ENCODE measurements at regions not wholly inside any gene's neighbourhood (a gene's known extent, or its start where the extent isn't known, plus 50 kb on each side); places are given as distances from the start of the nearest gene placed in this dataset.

GRCh38 chrX:10076765-10077164, 80.0 kb upstream of the CLCN4 start:
- no peak for DNase-seq
- no peaks in the 10 kb centered on the region for H3K9me3 Mint-ChIP-seq
- H3K36me3 Mint-ChIP-seq (ENCODE audit: insufficient read depth) = peaks cover 2% of the 10 kb centered on the region
- H3K4me1 Mint-ChIP-seq (ENCODE audit: low read depth in 2 of 2) = peaks cover 0 to 1% of the 10 kb centered on the region in 2 donors
- no peak for ATAC-seq (replicated peaks)
- H3K4me3 Mint-ChIP-seq = no peak overlapping the region
- H3K27me3 Mint-ChIP-seq = no peaks in the 10 kb centered on the region
- no peak overlapping the region for H3K27ac Mint-ChIP-seq

GRCh38 chrX:10077425-10078188, 79.2 kb upstream of the CLCN4 start:
- Mint-ChIP-seq H3K27me3 (no peaks in the 10 kb centered on the region), H3K27ac (no peak overlapping the region), H3K9me3 (no peaks in the 10 kb centered on the region), H3K4me1 (ENCODE audit: low read depth in 2 of 2) (peaks cover under 1 to 3% of the 10 kb centered on the region in 2 donors), H3K36me3 (ENCODE audit: insufficient read depth) (peaks cover 2% of the 10 kb centered on the region), H3K4me3 (no peak overlapping the region)
- DNase-seq (no peak), ATAC-seq (replicated peaks) (peak; percentile 44)

- Mint-ChIP-seq H3K27me3 (no peaks in the 10 kb centered on the region), H3K4me3 (no peak overlapping the region), H3K4me1 (ENCODE audit: low read depth in 2 of 2) (peaks cover 4 to 10% of the 10 kb centered on the region in 2 donors), H3K9me3 (no peaks in the 10 kb centered on the region), H3K27ac (no peak overlapping the region), H3K36me3 (ENCODE audit: insufficient read depth) (peaks cover 2% of the 10 kb centered on the region)
- DNase-seq = no peak
- ATAC-seq (replicated peaks) = no peak
Measured at GRCh38 chrX:10078266-10078665, 78.5 kb upstream of the CLCN4 start.

GRCh38 chrX:10079231-10079630, 77.5 kb upstream of the CLCN4 start:
- ATAC-seq (replicated peaks) (no peak), DNase-seq (no peak)
- Mint-ChIP-seq H3K27me3 (no peaks in the 10 kb centered on the region), H3K9me3 (no peaks in the 10 kb centered on the region), H3K36me3 (ENCODE audit: insufficient read depth) (peaks cover 2% of the 10 kb centered on the region), H3K4me1 (ENCODE audit: low read depth in 2 of 2) (peaks cover 8 to 13% of the 10 kb centered on the region in 2 donors), H3K4me3 (no peak overlapping the region), H3K27ac (no peak overlapping the region)

GRCh38 chrX:10083809-10084208, 73.0 kb upstream of the CLCN4 start:
- no peaks in the 10 kb centered on the region for H3K9me3 Mint-ChIP-seq
- peak overlapping the region; percentile 90 to 96 for H3K27ac Mint-ChIP-seq
- H3K4me3 Mint-ChIP-seq = no peak overlapping the region
- peaks cover 18 to 30% of the 10 kb centered on the region in 2 donors for H3K4me1 Mint-ChIP-seq (ENCODE audit: low read depth in 2 of 2)
- DNase-seq = no peak
- no peak for ATAC-seq (replicated peaks)
- peaks cover 8% of the 10 kb centered on the region for H3K36me3 Mint-ChIP-seq (ENCODE audit: insufficient read depth)
- H3K27me3 Mint-ChIP-seq = no peaks in the 10 kb centered on the region

GRCh38 chrX:10085223-10085622, 71.6 kb upstream of the CLCN4 start:
- peaks cover 8% of the 10 kb centered on the region for H3K36me3 Mint-ChIP-seq (ENCODE audit: insufficient read depth)
- peaks cover 18 to 30% of the 10 kb centered on the region in 2 donors for H3K4me1 Mint-ChIP-seq (ENCODE audit: low read depth in 2 of 2)
- peak overlapping the region; percentile 75 to 83 for H3K27ac Mint-ChIP-seq
- DNase-seq (no peak), ATAC-seq (replicated peaks) (peak; percentile 73)
- no peaks in the 10 kb centered on the region for H3K27me3 Mint-ChIP-seq
- no peaks in the 10 kb centered on the region for H3K9me3 Mint-ChIP-seq
- peak overlapping the region in 1 of 2 donors; percentile 62 for H3K4me3 Mint-ChIP-seq

- peaks cover 9% of the 10 kb centered on the region for H3K36me3 Mint-ChIP-seq (ENCODE audit: insufficient read depth)
- H3K4me1 Mint-ChIP-seq (ENCODE audit: low read depth in 2 of 2) = peaks cover 18 to 30% of the 10 kb centered on the region in 2 donors
- DNase-seq (no peak), ATAC-seq (replicated peaks) (no peak)
- H3K4me3 Mint-ChIP-seq = peak overlapping the region in 1 of 2 donors; percentile 63
- no peaks in the 10 kb centered on the region for H3K27me3 Mint-ChIP-seq
- no peaks in the 10 kb centered on the region for H3K9me3 Mint-ChIP-seq
- peak overlapping the region; percentile 75 to 83 for H3K27ac Mint-ChIP-seq
Measured at GRCh38 chrX:10086676-10087075, 70.1 kb upstream of the CLCN4 start.

GRCh38 chrX:10087391-10087790, 69.4 kb upstream of the CLCN4 start:
- DNase-seq (no peak), ATAC-seq (replicated peaks) (no peak)
- no peaks in the 10 kb centered on the region for H3K9me3 Mint-ChIP-seq
- no peaks in the 10 kb centered on the region for H3K27me3 Mint-ChIP-seq
- H3K27ac Mint-ChIP-seq = no peak overlapping the region
- peaks cover 11% of the 10 kb centered on the region for H3K36me3 Mint-ChIP-seq (ENCODE audit: insufficient read depth)
- peaks cover 18 to 30% of the 10 kb centered on the region in 2 donors for H3K4me1 Mint-ChIP-seq (ENCODE audit: low read depth in 2 of 2)
- H3K4me3 Mint-ChIP-seq = no peak overlapping the region

GRCh38 chrX:10089378-10089795, 67.4 kb upstream of the CLCN4 start:
- Mint-ChIP-seq H3K4me1 (ENCODE audit: low read depth in 2 of 2) (peaks cover 9 to 17% of the 10 kb centered on the region in 2 donors), H3K27ac (no peak overlapping the region), H3K36me3 (ENCODE audit: insufficient read depth) (peaks cover 10% of the 10 kb centered on the region)

GRCh38 chrX:10090319-10090718, 66.5 kb upstream of the CLCN4 start:
- no peaks in the 10 kb centered on the region for H3K9me3 Mint-ChIP-seq
- no peak for DNase-seq
- no peak overlapping the region for H3K4me3 Mint-ChIP-seq
- no peak for ATAC-seq (replicated peaks)
- H3K27me3 Mint-ChIP-seq = no peaks in the 10 kb centered on the region
- no peak overlapping the region for H3K27ac Mint-ChIP-seq
- H3K4me1 Mint-ChIP-seq (ENCODE audit: low read depth in 2 of 2) = peaks cover 8 to 13% of the 10 kb centered on the region in 2 donors
- H3K36me3 Mint-ChIP-seq (ENCODE audit: insufficient read depth) = peaks cover 6% of the 10 kb centered on the region

More at GRCh38 chrX:10089378-10089795, 67.4 kb upstream of the CLCN4 start:
- Mint-ChIP-seq H3K4me3 (no peak overlapping the region), H3K9me3 (no peaks in the 10 kb centered on the region), H3K27me3 (no peaks in the 10 kb centered on the region)
- no peak for DNase-seq
- no peak for ATAC-seq (replicated peaks)

- Mint-ChIP-seq H3K36me3 (ENCODE audit: insufficient read depth) (peaks cover 3% of the 10 kb centered on the region), H3K4me3 (no peak overlapping the region), H3K9me3 (no peaks in the 10 kb centered on the region), H3K4me1 (ENCODE audit: low read depth in 2 of 2) (peaks cover 11% of the 10 kb centered on the region in 2 donors), H3K27ac (no peak overlapping the region), H3K27me3 (no peaks in the 10 kb centered on the region)
- DNase-seq (no peak), ATAC-seq (replicated peaks) (no peak)
Measured at GRCh38 chrX:10095246-10095645, 61.5 kb upstream of the CLCN4 start.

GRCh38 chrX:10095698-10096432, 60.9 kb upstream of the CLCN4 start:
- Mint-ChIP-seq H3K4me1 (ENCODE audit: low read depth in 2 of 2) (peaks cover 16% of the 10 kb centered on the region in 2 donors), H3K36me3 (ENCODE audit: insufficient read depth) (peaks cover 6% of the 10 kb centered on the region), H3K27me3 (no peaks in the 10 kb centered on the region), H3K27ac (peak overlapping the region in 1 of 2 donors; percentile 62), H3K4me3 (no peak overlapping the region), H3K9me3 (no peaks in the 10 kb centered on the region)
- ATAC-seq (replicated peaks) (no peak), DNase-seq (no peak)

GRCh38 chrX:10098270-10098713, 58.5 kb upstream of the CLCN4 start:
- no peaks in the 10 kb centered on the region for H3K27me3 Mint-ChIP-seq
- H3K36me3 Mint-ChIP-seq (ENCODE audit: insufficient read depth) = peaks cover 3% of the 10 kb centered on the region
- peaks cover 22 to 23% of the 10 kb centered on the region in 2 donors for H3K4me1 Mint-ChIP-seq (ENCODE audit: low read depth in 2 of 2)
- H3K27ac Mint-ChIP-seq = peak overlapping the region; percentile 94 to 98
- H3K9me3 Mint-ChIP-seq = no peaks in the 10 kb centered on the region
- peak overlapping the region; percentile 90 to 92 for H3K4me3 Mint-ChIP-seq
- DNase-seq (peak in 1 of 3 experiments; percentile 14), ATAC-seq (replicated peaks) (peak; percentile 88)

Data from effector memory CD8-positive, alpha-beta T cell (primary cell).